Naive B cell (primary cell): ENCODE measurements at regions not wholly inside any gene's neighbourhood (a gene's known extent, or its start where the extent isn't known, plus 50 kb on each side); places are given as distances from the start of the nearest gene placed in this dataset.

ENCODE experiments used
- ATAC-seq, 2 donors: fragments of 150-1000 bp; cut with Tn5 transposase; 2 replicates each; pipeline ENCODE4 v1.10.0; 2021; ENCODE audit warnings: low read depth in 2 of 2, mild to moderate bottlenecking in 2 of 2, moderate library complexity in 2 of 2
- DNase-seq: peaks from one replicate; pipeline ENCODE4 v3.0.0; 2022
- H3K27ac Mint-ChIP-seq, 6 donors: one replicate each; pipeline ENCODE4 v1.8.0; 2020 to 2022; ENCODE audit warnings: mild to moderate bottlenecking in 6 of 6, mixed read lengths in 6 of 6, moderate library complexity in 5 of 6, inconsistent platforms in 2 of 6
- H3K27me3 Mint-ChIP-seq, 3 donors: one replicate each; pipeline ENCODE4 v1.8.0; 2021 to 2022; ENCODE audit warnings: mixed read lengths in 3 of 3, mild to moderate bottlenecking in 1 of 3
- H3K36me3 Mint-ChIP-seq, 2 donors: one replicate each; pipeline ENCODE4 v1.8.0; 2020 to 2022; ENCODE audit warnings: mixed read lengths in 2 of 2, inconsistent platforms in 1 of 2, mild to moderate bottlenecking in 1 of 2
- H3K4me1 Mint-ChIP-seq, 3 donors: one replicate each; pipeline ENCODE4 v1.8.0; 2020 to 2022; ENCODE audit warnings: mixed read lengths in 3 of 3, inconsistent platforms in 1 of 3, mild to moderate bottlenecking in 1 of 3, moderate library complexity in 1 of 3
- H3K4me3 Mint-ChIP-seq, 8 donors: one replicate each; pipeline ENCODE4 v1.8.0; 2020 to 2022; ENCODE audit warnings: mild to moderate bottlenecking in 8 of 8, mixed read lengths in 8 of 8, moderate library complexity in 8 of 8, inconsistent platforms in 2 of 8
- H3K9me3 Mint-ChIP-seq, 7 donors: one replicate each; pipeline ENCODE4 v1.8.0; 2020 to 2022; ENCODE audit warnings: mixed read lengths in 7 of 7, mild to moderate bottlenecking in 5 of 7, inconsistent platforms in 2 of 7, moderate library complexity in 1 of 7

GRCh38 chr9:134495881-134496412, 145.7 kb upstream of the COL5A1 start:
- no peaks in the 10 kb centered on the region for H3K36me3 Mint-ChIP-seq
- no peaks in the 10 kb centered on the region for H3K9me3 Mint-ChIP-seq
- H3K27ac Mint-ChIP-seq, result no peak overlapping the region
- DNase-seq, result no peak
- ATAC-seq, result no peak
- peaks cover 11 to 23% (median 19%) of the 10 kb centered on the region in 3 donors for H3K4me1 Mint-ChIP-seq
- H3K4me3 Mint-ChIP-seq, result peak overlapping the region in 1 of 8 donors; percentile 63
- peaks cover 4 to 30% (median 27%) of the 10 kb centered on the region in 3 donors for H3K27me3 Mint-ChIP-seq

DNA sequence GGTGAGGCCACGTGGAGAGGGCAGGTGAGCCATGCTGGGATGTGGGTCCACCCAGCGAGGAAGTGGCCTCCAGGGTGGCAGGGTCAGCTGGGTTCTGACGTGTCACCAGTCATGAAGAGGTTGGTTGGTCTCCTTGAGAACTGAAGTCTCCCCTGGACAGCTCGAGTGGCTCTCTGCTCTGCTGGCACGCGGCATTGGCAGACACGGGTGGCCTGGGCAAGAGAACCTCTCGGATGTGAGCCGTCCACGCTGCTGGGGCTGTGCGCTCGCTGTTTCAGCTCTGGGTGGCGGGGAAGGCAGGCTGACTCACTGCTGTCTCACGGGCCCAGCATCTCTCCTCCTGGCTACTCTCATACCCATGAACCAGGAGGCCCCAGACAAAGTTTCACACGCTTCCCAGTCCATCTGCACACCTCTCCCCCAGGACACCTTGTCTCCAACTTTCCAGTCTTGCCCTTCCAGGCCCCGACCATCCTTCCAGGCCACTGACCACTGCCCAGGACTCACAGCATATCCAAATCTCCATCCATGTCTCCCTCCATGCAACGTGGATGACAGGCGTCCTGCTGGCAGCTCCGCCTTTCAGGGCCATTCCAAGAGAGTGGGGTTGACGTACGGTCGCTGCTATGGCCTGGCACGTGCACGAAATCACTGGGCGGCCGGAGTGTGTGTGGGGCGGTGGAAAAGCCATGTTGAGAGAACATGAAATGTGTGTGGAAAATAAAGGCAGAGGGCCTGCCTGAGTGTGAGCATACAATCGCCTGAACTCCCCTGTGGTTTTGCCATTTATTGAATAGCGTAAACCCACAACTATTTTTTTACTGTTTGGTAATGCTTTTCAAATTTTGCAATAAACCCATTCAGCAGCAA, 145.0 kb upstream of the COL5A1 start:
- DNase-seq, result no peak
- no peaks in the 10 kb centered on the region for H3K9me3 Mint-ChIP-seq
- no peak for ATAC-seq
- H3K27me3 Mint-ChIP-seq, result peaks cover 0 to 32% (median 31%) of the 10 kb centered on the region in 3 donors
- H3K4me1 Mint-ChIP-seq, result peaks cover 7 to 17% (median 14%) of the 10 kb centered on the region in 3 donors
- H3K27ac Mint-ChIP-seq, result no peak overlapping the region
- no peak overlapping the region for H3K4me3 Mint-ChIP-seq
- H3K36me3 Mint-ChIP-seq, result no peaks in the 10 kb centered on the region

- ATAC-seq, result no peak
- peaks cover 0 to 39% (median 36%) of the 10 kb centered on the region in 3 donors for H3K27me3 Mint-ChIP-seq
- H3K9me3 Mint-ChIP-seq, result no peaks in the 10 kb centered on the region
- no peaks in the 10 kb centered on the region for H3K36me3 Mint-ChIP-seq
- H3K4me3 Mint-ChIP-seq, result no peak overlapping the region
- no peak for DNase-seq
- H3K4me1 Mint-ChIP-seq, result peaks cover 10 to 18% (median 12%) of the 10 kb centered on the region in 3 donors
- no peak overlapping the region for H3K27ac Mint-ChIP-seq
These were observed 144.2 kb upstream of the COL5A1 start for GRCh38 chr9:134497283-134497860.

DNA sequence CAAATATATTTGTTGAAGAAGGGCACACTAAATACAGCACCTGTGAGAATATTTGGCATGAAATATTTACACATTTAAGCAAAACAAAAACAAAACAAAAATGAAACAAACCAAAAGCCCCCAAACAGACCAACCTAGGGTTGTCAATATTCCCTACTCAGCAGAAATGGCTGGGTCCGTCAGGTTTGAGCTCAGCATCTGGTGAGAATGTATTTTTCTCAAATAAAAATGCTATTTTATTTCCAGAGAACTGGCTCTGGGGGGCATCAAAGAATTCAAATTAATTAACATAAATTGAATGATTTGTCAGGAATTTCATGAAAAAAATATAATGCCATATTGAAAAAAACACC, 142.8 kb upstream of the COL5A1 start:
- ATAC-seq, result no peak

GRCh38 chr9:134500931-134501760, 140.5 kb upstream of the COL5A1 start:
- H3K9me3 Mint-ChIP-seq, result peaks cover 0 to 3% (median 0%) of the 10 kb centered on the region in 7 donors
- no peak overlapping the region for H3K27ac Mint-ChIP-seq
- ATAC-seq, result no peak
- H3K4me3 Mint-ChIP-seq, result no peak overlapping the region
- H3K36me3 Mint-ChIP-seq, result no peaks in the 10 kb centered on the region
- H3K27me3 Mint-ChIP-seq, result peaks cover 7 to 44% (median 41%) of the 10 kb centered on the region in 3 donors
- peaks cover 0 to 7% (median 3%) of the 10 kb centered on the region in 3 donors for H3K4me1 Mint-ChIP-seq
- DNase-seq, result no peak

More for the DNA sequence above, 142.8 kb upstream of the COL5A1 start:
- no peaks in the 10 kb centered on the region for H3K9me3 Mint-ChIP-seq
- no peak for DNase-seq
- no peak overlapping the region for H3K4me3 Mint-ChIP-seq
- H3K27ac Mint-ChIP-seq, result no peak overlapping the region
- H3K36me3 Mint-ChIP-seq, result no peaks in the 10 kb centered on the region
- H3K27me3 Mint-ChIP-seq, result peaks cover 0 to 50% (median 36%) of the 10 kb centered on the region in 3 donors
- peaks cover 3 to 9% (median 6%) of the 10 kb centered on the region in 3 donors for H3K4me1 Mint-ChIP-seq

DNA sequence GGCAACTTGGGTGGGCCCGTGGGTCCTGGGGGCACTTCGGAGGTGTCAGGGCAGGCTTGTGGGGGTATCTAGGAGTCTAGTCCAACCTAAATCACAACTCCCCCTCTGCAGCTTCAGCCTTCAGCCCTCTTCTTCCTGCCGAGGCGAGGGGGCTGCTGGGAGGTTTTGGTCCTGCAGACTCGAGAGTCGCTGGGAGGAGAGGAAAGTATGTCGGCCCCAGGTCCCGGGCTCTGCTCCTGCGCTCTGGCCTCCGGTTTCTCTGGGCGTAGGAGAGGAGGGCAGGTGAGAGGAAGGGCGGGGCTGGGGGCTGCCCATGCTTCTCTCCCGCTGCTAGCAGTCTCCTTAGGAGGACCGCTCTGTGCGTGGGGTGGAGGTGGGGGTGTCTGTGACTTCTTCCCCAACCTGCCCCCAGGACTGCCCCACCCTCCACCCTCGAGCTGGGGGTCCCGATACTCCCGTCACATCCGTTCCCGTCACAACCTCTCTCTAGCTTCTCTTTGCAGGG, 139.8 kb upstream of the COL5A1 start:
- Mint-ChIP-seq H3K27me3 (peaks cover 7 to 38% (median 34%) of the 10 kb centered on the region in 3 donors), H3K4me1 (peaks cover 0 to 7% (median 3%) of the 10 kb centered on the region in 3 donors), H3K27ac (peak overlapping the region in 2 of 6 donors; percentile 7 to 67), H3K4me3 (no peak overlapping the region), H3K9me3 (peaks cover 0 to 3% (median 0%) of the 10 kb centered on the region in 7 donors), H3K36me3 (no peaks in the 10 kb centered on the region)
- DNase-seq (no peak), ATAC-seq (no peak)

GRCh38 chr9:134502266-134502791, 139.3 kb upstream of the COL5A1 start:
- H3K9me3 Mint-ChIP-seq, result peaks cover 0 to 3% (median 0%) of the 10 kb centered on the region in 7 donors
- no peak for ATAC-seq
- no peak for DNase-seq
- no peaks in the 10 kb centered on the region for H3K36me3 Mint-ChIP-seq
- no peak overlapping the region for H3K4me3 Mint-ChIP-seq
- H3K4me1 Mint-ChIP-seq, result peaks cover 0 to 7% (median 3%) of the 10 kb centered on the region in 3 donors
- H3K27ac Mint-ChIP-seq, result peak overlapping the region in 2 of 6 donors; percentile 30 to 67
- H3K27me3 Mint-ChIP-seq, result peaks cover 7 to 35% (median 31%) of the 10 kb centered on the region in 3 donors

- H3K27ac Mint-ChIP-seq, result no peak overlapping the region
- H3K4me3 Mint-ChIP-seq, result no peak overlapping the region
- H3K36me3 Mint-ChIP-seq, result no peaks in the 10 kb centered on the region
- H3K4me1 Mint-ChIP-seq, result peaks cover 0 to 7% (median 3%) of the 10 kb centered on the region in 3 donors
- H3K27me3 Mint-ChIP-seq, result peaks cover 7 to 35% (median 31%) of the 10 kb centered on the region in 3 donors
- DNase-seq (no peak), ATAC-seq (no peak)
- peaks cover 0 to 3% (median 0%) of the 10 kb centered on the region in 7 donors for H3K9me3 Mint-ChIP-seq
These were observed 138.8 kb upstream of the COL5A1 start for GRCh38 chr9:134502809-134503211.

- Mint-ChIP-seq H3K27ac (no peak overlapping the region), H3K4me3 (peak overlapping the region in 1 of 8 donors; percentile 50), H3K4me1 (peaks cover 0 to 7% (median 3%) of the 10 kb centered on the region in 3 donors), H3K36me3 (no peaks in the 10 kb centered on the region), H3K27me3 (peaks cover 7 to 35% (median 31%) of the 10 kb centered on the region in 3 donors), H3K9me3 (peaks cover 0 to 3% (median 0%) of the 10 kb centered on the region in 7 donors)
- DNase-seq (no peak), ATAC-seq (no peak)
These were observed 138.1 kb upstream of the COL5A1 start for GRCh38 chr9:134503301-134504105.

GRCh38 chr9:134504106-134504385, 137.6 kb upstream of the COL5A1 start:
- no peak overlapping the region for H3K4me3 Mint-ChIP-seq
- DNase-seq (no peak), ATAC-seq (no peak)
- no peak overlapping the region for H3K27ac Mint-ChIP-seq
- H3K36me3 Mint-ChIP-seq, result no peaks in the 10 kb centered on the region
- peaks cover 7 to 35% (median 31%) of the 10 kb centered on the region in 3 donors for H3K27me3 Mint-ChIP-seq
- H3K9me3 Mint-ChIP-seq, result peaks cover 0 to 3% (median 0%) of the 10 kb centered on the region in 7 donors
- H3K4me1 Mint-ChIP-seq, result peaks cover 0 to 7% (median 3%) of the 10 kb centered on the region in 3 donors

DNA sequence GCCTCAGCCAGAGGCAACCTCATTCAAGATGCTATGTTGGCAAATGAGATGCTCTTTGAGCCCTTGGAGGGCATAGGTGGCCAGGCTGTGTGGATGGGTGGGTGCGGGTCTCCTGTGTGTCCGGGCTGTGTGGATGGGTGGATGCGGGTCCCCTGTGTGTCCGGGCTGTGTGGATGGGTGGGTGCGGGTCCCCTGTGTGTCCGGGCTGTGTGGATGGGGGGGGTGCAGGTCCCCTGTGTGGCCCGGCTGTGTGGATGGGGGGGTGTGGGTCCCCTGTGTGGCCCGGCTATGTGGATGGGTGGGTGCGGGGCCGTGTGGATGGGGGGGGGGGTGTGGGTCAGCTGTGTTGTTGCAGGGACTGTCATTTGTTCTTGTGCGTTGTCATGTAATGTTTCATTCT, 136.6 kb upstream of the COL5A1 start:
- Mint-ChIP-seq H3K36me3 (no peaks in the 10 kb centered on the region), H3K4me3 (no peak overlapping the region), H3K9me3 (peaks cover 0 to 3% (median 0%) of the 10 kb centered on the region in 7 donors), H3K4me1 (peaks cover 0 to 7% (median 3%) of the 10 kb centered on the region in 3 donors), H3K27me3 (peaks cover 7 to 35% (median 31%) of the 10 kb centered on the region in 3 donors), H3K27ac (peak overlapping the region in 1 of 6 donors; percentile 78)
- ATAC-seq, result no peak
- no peak for DNase-seq

DNA sequence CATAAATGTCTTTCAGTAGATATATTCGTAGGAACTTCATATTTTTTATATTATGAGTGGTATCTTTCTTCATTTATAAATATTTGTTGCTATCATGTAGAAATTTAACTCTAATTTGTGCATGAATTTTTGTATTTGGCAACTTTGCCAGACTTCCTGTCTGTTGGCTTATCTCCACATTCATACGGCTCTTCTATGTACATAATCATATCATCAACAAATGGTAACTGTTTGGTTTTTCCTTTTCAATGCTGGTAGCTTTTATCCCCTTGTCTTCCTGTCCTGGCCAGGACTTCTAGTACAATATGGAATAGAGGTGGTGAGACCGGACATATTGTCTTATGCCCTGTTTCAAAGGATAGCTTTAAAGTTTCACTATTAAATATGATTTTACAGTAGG, 132.3 kb upstream of the COL5A1 start:
- H3K27ac Mint-ChIP-seq, result no peak overlapping the region
- peaks cover 0 to 4% (median 0%) of the 10 kb centered on the region in 7 donors for H3K9me3 Mint-ChIP-seq
- peaks cover 0 to 5% of the 10 kb centered on the region in 2 donors for H3K36me3 Mint-ChIP-seq
- peaks cover under 1 to 8% (median 7%) of the 10 kb centered on the region in 3 donors for H3K27me3 Mint-ChIP-seq
- no peak overlapping the region for H3K4me3 Mint-ChIP-seq
- DNase-seq (no peak), ATAC-seq (no peak)
- no peaks in the 10 kb centered on the region for H3K4me1 Mint-ChIP-seq
